ENCODE measurements at regions not wholly inside any gene's neighbourhood (a gene's known extent, or its start where the extent isn't known, plus 50 kb on each side); places are given as distances from the start of the nearest gene placed in this dataset.

GRCh38 chr4:144362366-144362765, 221.8 kb upstream of the GYPA start:
- no peaks in the 10 kb centered on the region for H3K36me3 ChIP-seq (ENCODE audit: control insufficient read depth, insufficient read depth, low read length)
- peaks cover 13% of the 10 kb centered on the region for H3K27me3 ChIP-seq (ENCODE audit: control insufficient read depth, insufficient read depth, low read length)
- H4K8ac ChIP-seq (ENCODE audit: low read depth in 2 of 2, low read length in 2 of 2), result no peak overlapping the region
- TF ChIP-seq ELK1 (IDR thresholded peaks at IDR 0.05; ENCODE audit: borderline replicate concordance, low read depth, low read length) (no peak), RAD21 (IDR thresholded peaks at IDR 0.05; ENCODE audit: low read length) (no peak)
- H4K5ac ChIP-seq (ENCODE audit: low read depth, low read length), result no peak overlapping the region
- no peak overlapping the region for H3K4me2 ChIP-seq (ENCODE audit: low read depth, low read length)
- in situ Hi-C loops (cut with MboI; ENCODE audit: low sequenced_read_pairs), result no loop called here
- no peak overlapping the region for H2BK20ac ChIP-seq (ENCODE audit: low read depth, low read length)
- no peak overlapping the region for H3K14ac ChIP-seq (replicated peaks; ENCODE audit: low read depth, low read length)
- H3K56ac ChIP-seq (ENCODE audit: extremely low read depth, insufficient read depth, low read length), result no peak overlapping the region
- DNase-seq, result no peak
- intact Hi-C loops (cut with micrococcal nuclease), result no loop called here
- no peak overlapping the region for H2BK5ac ChIP-seq (ENCODE audit: low read depth, low read length, poor library complexity, severe bottlenecking)
- no peak overlapping the region for H2AFZ ChIP-seq (replicated peaks; ENCODE audit: low read length, poor library complexity)
- no peak overlapping the region for H3K4ac ChIP-seq (ENCODE audit: low read depth, low read length)
- ChIA-PET POLR2A (ENCODE audit: unreplicated experiment) (no interaction called here), CTCF (no interaction called here)
- no peaks in the 10 kb centered on the region for H4K20me1 ChIP-seq (ENCODE audit: insufficient read depth, low read length)
- no peaks in the 10 kb centered on the region for H3K79me1 ChIP-seq (ENCODE audit: low read depth in 1 of 2, low read length in 2 of 2)
- H3K27ac ChIP-seq (ENCODE audit: insufficient read depth, low read length), result no peak overlapping the region
- no peak overlapping the region for H2AK5ac ChIP-seq (ENCODE audit: low read depth, low read length)
- H2BK120ac ChIP-seq (ENCODE audit: low read depth, low read length), result no peak overlapping the region
- H3K9me1 ChIP-seq (ENCODE audit: insufficient read depth, low read length), result no peaks in the 10 kb centered on the region
- no peak overlapping the region for H3K23ac ChIP-seq (ENCODE audit: low read depth, low read length)
- H3K4me1 ChIP-seq (ENCODE audit: control insufficient read depth, insufficient read depth, low read length), result no peaks in the 10 kb centered on the region
- H3K18ac ChIP-seq (ENCODE audit: low read depth, low read length), result no peak overlapping the region
- dilution Hi-C loops (cut with HindIII; ENCODE audit: low sequenced_read_pairs, unreplicated experiment), result no loop called here
- no peak for ATAC-seq (ENCODE audit: low read depth)
- no peak overlapping the region for H3K4me3 ChIP-seq (ENCODE audit: insufficient read depth, low read depth, low read length)
- H2AK9ac ChIP-seq (replicated peaks; ENCODE audit: low read depth, low read length, poor library complexity), result no peak overlapping the region
- H3K9me3 ChIP-seq (ENCODE audit: control insufficient read depth, insufficient read depth, low read length), result no peaks in the 10 kb centered on the region
- H4K91ac ChIP-seq (ENCODE audit: insufficient read depth, low read depth, low read length), result no peak overlapping the region
- no TSS peak for BruUV-seq (replicated peaks)
- no peak overlapping the region for H2BK15ac ChIP-seq (ENCODE audit: low read depth, low read length)
- no peak overlapping the region for H3K9ac ChIP-seq (ENCODE audit: low read depth, low read length)
